WTC11 (cell line): ENCODE measurements at regions not wholly inside any gene's neighbourhood (a gene's known extent, or its start where the extent isn't known, plus 50 kb on each side); places are given as distances from the start of the nearest gene placed in this dataset.

ENCODE experiments used
- FOXJ3 ChIP-seq: sonication (generic); formaldehyde crosslinking; IDR thresholded peaks from 2 replicates; pipeline ENCODE4 v1.9.0; 2021; ENCODE audit warnings: missing genetic modification reagents, mild to moderate bottlenecking, borderline replicate concordance
- TEAD4 ChIP-seq: sonication (generic); formaldehyde crosslinking; IDR thresholded peaks from 2 replicates; pipeline ENCODE4 v1.8.0; 2022; ENCODE audit warnings: mild to moderate bottlenecking, missing genetic modification reagents
- TF ChIP-seq, protein P1 (sequence below): fragments of 200-600 bp; IDR thresholded peaks from 2 replicates; pipeline ENCODE4 v1.8.0; 2022; ENCODE audit warnings: antibody characterized with exemption

DNA sequence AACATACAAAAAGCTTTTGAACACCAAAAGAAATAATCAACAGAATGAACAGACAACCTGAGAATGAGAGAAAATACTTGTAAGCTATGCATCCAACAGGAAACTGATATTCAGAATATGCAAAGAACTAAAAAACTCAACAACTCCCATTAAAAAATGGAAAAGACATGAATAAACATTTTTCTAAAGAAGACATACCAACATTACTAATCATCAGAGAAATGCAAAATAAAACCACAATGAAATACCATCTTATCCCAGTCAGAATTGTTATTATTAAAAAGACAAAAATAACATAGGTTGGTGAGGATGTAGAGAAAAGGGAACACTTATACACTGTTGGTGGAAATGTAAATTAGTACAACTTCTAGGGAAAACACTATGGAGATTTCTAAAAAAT lies 1161.9 kb downstream of the PCDH19 start:
- TF ChIP-seq, protein P1, sequence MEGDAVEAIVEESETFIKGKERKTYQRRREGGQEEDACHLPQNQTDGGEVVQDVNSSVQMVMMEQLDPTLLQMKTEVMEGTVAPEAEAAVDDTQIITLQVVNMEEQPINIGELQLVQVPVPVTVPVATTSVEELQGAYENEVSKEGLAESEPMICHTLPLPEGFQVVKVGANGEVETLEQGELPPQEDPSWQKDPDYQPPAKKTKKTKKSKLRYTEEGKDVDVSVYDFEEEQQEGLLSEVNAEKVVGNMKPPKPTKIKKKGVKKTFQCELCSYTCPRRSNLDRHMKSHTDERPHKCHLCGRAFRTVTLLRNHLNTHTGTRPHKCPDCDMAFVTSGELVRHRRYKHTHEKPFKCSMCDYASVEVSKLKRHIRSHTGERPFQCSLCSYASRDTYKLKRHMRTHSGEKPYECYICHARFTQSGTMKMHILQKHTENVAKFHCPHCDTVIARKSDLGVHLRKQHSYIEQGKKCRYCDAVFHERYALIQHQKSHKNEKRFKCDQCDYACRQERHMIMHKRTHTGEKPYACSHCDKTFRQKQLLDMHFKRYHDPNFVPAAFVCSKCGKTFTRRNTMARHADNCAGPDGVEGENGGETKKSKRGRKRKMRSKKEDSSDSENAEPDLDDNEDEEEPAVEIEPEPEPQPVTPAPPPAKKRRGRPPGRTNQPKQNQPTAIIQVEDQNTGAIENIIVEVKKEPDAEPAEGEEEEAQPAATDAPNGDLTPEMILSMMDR, result no peak
- TF ChIP-seq FOXJ3 (no peak), TEAD4 (CRISPR knock-in tag) (no peak)
